ENCODE measurements at regions not wholly inside any gene's neighbourhood (a gene's known extent, or its start where the extent isn't known, plus 50 kb on each side); places are given as distances from the start of the nearest gene placed in this dataset.

GRCh38 chr10:22850541-22850940 lies 77.3 kb upstream of the ARMC3 start:
- TF ChIP-seq YY1 (IDR thresholded peaks at IDR 0.05; ENCODE audit: insufficient read depth, insufficient read length) (no peak), SUZ12 (IDR thresholded peaks at IDR 0.05; ENCODE audit: extremely low read depth, insufficient read depth, insufficient read length) (no peak), ZNF274 (IDR thresholded peaks at IDR 0.05; ENCODE audit: low read depth, low read length) (no peak)
- no peaks in the 10 kb centered on the region for H3K36me3 ChIP-seq (ENCODE audit: insufficient read depth, insufficient read length, low read length)
- no peaks in the 10 kb centered on the region for H3K4me1 ChIP-seq (ENCODE audit: insufficient read depth, insufficient read length)
- no peaks in the 10 kb centered on the region for H3K27me3 ChIP-seq (ENCODE audit: insufficient read depth, insufficient read length)
- no peak overlapping the region for H3K9ac ChIP-seq (ENCODE audit: insufficient read length, low read depth)
- DNase-seq (ENCODE audit: low read depth, low spot score) = no peak
- H3K4me3 ChIP-seq (ENCODE audit: insufficient read length, low read depth) = no peak overlapping the region
- no peaks in the 10 kb centered on the region for H3K9me3 ChIP-seq (ENCODE audit: insufficient read depth, low read length)

DNA sequence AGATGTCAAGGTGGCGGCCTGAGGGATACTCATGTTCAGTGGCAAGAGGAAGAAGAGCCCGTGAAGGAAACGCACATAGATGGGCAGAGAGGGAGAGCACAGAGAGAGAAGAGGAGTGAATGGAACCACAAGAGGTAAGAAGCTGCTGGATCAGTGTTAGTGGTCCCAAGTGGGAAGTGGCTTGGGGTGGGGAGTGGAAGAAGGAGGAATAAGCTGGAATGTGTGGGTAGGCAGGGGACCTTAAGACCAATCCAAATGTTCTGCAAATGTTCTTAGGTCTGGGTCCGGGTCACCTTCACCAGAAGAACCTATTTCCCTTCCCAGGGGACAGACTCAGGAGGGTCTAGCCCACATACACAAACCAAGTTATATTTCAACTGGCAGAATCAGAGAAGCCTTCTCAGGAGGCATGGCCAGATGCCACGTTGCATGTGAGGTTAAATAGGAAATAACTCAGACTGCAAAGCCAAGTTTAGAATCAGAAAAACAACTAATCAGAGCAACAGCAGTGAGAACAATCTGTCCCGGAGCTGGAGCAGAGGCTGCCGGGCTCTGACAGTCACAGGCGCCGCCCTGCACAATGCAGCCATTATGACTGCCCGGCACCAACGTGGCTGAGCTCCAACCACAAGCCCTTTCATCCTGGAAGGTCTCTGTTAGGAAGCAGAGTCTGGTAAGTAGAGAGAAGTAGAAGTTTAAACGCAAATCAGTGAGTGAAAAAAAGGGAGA lies 78.6 kb upstream of the ARMC3 start:
- DNase-seq (ENCODE audit: low read depth, low spot score) = no peak
- H3K36me3 ChIP-seq (ENCODE audit: insufficient read depth, insufficient read length, low read length) = no peaks in the 10 kb centered on the region
- no peak overlapping the region for H3K4me3 ChIP-seq (ENCODE audit: insufficient read length, low read depth)
- H3K9me3 ChIP-seq (ENCODE audit: insufficient read depth, low read length) = no peaks in the 10 kb centered on the region
- H3K27me3 ChIP-seq (ENCODE audit: insufficient read depth, insufficient read length) = no peaks in the 10 kb centered on the region
- H3K9ac ChIP-seq (ENCODE audit: insufficient read length, low read depth) = no peak overlapping the region
- H3K4me1 ChIP-seq (ENCODE audit: insufficient read depth, insufficient read length) = no peaks in the 10 kb centered on the region
- no peak for TF ChIP-seq ZNF274 (IDR thresholded peaks at IDR 0.05; ENCODE audit: low read depth, low read length)
- no peak for TF ChIP-seq YY1 (IDR thresholded peaks at IDR 0.05; ENCODE audit: insufficient read depth, insufficient read length)
- no peak for TF ChIP-seq SUZ12 (IDR thresholded peaks at IDR 0.05; ENCODE audit: extremely low read depth, insufficient read depth, insufficient read length)

DNA sequence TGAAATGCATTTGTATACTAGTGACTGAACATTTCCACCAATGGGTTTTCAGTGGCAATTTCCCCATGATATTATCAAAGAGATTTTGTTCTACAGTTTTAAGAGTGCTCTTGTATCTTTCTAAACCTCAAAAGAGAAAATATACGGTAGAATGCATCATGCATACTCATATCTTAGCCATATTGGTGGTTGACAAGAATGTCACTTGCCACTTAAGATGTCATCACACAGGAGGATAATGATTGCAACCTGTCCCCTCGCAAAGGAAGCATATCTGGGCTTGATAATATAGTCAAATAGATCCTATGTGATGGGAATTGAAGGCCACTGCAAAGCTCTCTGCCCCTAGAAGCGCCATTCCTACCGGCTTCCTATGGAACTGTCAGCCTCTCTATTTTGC lies 79.3 kb upstream of the ARMC3 start:
- no peaks in the 10 kb centered on the region for H3K9me3 ChIP-seq (ENCODE audit: insufficient read depth, low read length)
- TF ChIP-seq YY1 (IDR thresholded peaks at IDR 0.05; ENCODE audit: insufficient read depth, insufficient read length) (no peak), ZNF274 (IDR thresholded peaks at IDR 0.05; ENCODE audit: low read depth, low read length) (no peak), SUZ12 (IDR thresholded peaks at IDR 0.05; ENCODE audit: extremely low read depth, insufficient read depth, insufficient read length) (no peak)
- H3K4me1 ChIP-seq (ENCODE audit: insufficient read depth, insufficient read length) = no peaks in the 10 kb centered on the region
- no peaks in the 10 kb centered on the region for H3K36me3 ChIP-seq (ENCODE audit: insufficient read depth, insufficient read length, low read length)
- DNase-seq (ENCODE audit: low read depth, low spot score) = no peak
- H3K27me3 ChIP-seq (ENCODE audit: insufficient read depth, insufficient read length) = no peaks in the 10 kb centered on the region
- H3K9ac ChIP-seq (ENCODE audit: insufficient read length, low read depth) = no peak overlapping the region
- H3K4me3 ChIP-seq (ENCODE audit: insufficient read length, low read depth) = no peak overlapping the region

DNA sequence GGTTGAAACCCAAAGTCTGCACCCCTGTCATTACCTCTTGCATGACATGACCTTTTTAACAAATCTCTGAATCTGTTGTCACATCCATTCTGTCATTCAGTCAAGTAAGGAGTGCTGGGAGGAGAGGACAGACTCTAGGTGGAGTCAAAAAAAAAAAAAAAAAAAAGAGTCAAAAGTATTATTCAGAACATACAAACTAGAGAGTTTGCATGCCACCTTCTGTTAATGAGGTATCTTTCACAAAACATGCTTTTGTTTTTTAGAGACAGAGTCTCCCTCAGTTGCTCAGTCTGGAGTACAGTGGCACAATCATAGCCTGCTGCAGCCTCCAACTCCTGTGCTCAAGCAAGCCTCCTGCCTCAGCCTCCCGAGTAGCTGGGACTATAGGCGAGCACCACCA lies 81.6 kb upstream of the ARMC3 start:
- DNase-seq (ENCODE audit: low read depth, low spot score) = no peak
- TF ChIP-seq ZNF274 (IDR thresholded peaks at IDR 0.05; ENCODE audit: low read depth, low read length) = no peak
- TF ChIP-seq YY1 (IDR thresholded peaks at IDR 0.05; ENCODE audit: insufficient read depth, insufficient read length) = no peak
- no peak for TF ChIP-seq SUZ12 (IDR thresholded peaks at IDR 0.05; ENCODE audit: extremely low read depth, insufficient read depth, insufficient read length)
- no peaks in the 10 kb centered on the region for H3K4me1 ChIP-seq (ENCODE audit: insufficient read depth, insufficient read length)
- H3K9ac ChIP-seq (ENCODE audit: insufficient read length, low read depth) = no peak overlapping the region
- no peaks in the 10 kb centered on the region for H3K27me3 ChIP-seq (ENCODE audit: insufficient read depth, insufficient read length)
- H3K9me3 ChIP-seq (ENCODE audit: insufficient read depth, low read length) = no peaks in the 10 kb centered on the region
- no peak overlapping the region for H3K4me3 ChIP-seq (ENCODE audit: insufficient read length, low read depth)
- H3K36me3 ChIP-seq (ENCODE audit: insufficient read depth, insufficient read length, low read length) = no peaks in the 10 kb centered on the region

DNA sequence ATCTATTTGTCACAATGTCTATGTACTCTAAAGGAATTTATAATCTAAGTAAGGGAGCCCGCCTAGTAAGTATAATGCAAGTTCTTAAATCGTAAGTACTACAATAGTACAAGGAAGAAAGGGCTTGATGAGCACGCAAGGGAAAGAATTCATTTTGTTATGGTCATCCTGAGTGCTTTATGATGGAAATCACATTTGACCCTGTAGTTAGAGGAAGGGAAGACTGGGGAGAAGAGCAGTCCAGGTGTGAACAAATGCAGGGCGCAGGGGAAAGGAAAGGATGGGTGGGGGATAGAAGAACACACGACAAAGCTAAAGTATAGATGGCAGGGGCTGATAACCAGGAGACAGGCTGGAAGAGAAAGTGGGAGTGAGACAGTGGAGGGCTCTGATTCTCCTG lies 88.2 kb upstream of the ARMC3 start:
- no peak overlapping the region for H3K4me3 ChIP-seq (ENCODE audit: insufficient read length, low read depth)
- no peak overlapping the region for H3K9ac ChIP-seq (ENCODE audit: insufficient read length, low read depth)
- H3K36me3 ChIP-seq (ENCODE audit: insufficient read depth, insufficient read length, low read length) = no peaks in the 10 kb centered on the region
- no peaks in the 10 kb centered on the region for H3K27me3 ChIP-seq (ENCODE audit: insufficient read depth, insufficient read length)
- no peaks in the 10 kb centered on the region for H3K4me1 ChIP-seq (ENCODE audit: insufficient read depth, insufficient read length)
- TF ChIP-seq SUZ12 (IDR thresholded peaks at IDR 0.05; ENCODE audit: extremely low read depth, insufficient read depth, insufficient read length) = no peak
- no peak for TF ChIP-seq ZNF274 (IDR thresholded peaks at IDR 0.05; ENCODE audit: low read depth, low read length)
- TF ChIP-seq YY1 (IDR thresholded peaks at IDR 0.05; ENCODE audit: insufficient read depth, insufficient read length) = no peak
- no peak for DNase-seq (ENCODE audit: low read depth, low spot score)
- no peaks in the 10 kb centered on the region for H3K9me3 ChIP-seq (ENCODE audit: insufficient read depth, low read length)

GRCh38 chr10:22837771-22838170 lies 90.1 kb upstream of the ARMC3 start:
- TF ChIP-seq ZNF274 (IDR thresholded peaks at IDR 0.05; ENCODE audit: low read depth, low read length) = no peak
- TF ChIP-seq SUZ12 (IDR thresholded peaks at IDR 0.05; ENCODE audit: extremely low read depth, insufficient read depth, insufficient read length) = no peak
- no peak for TF ChIP-seq YY1 (IDR thresholded peaks at IDR 0.05; ENCODE audit: insufficient read depth, insufficient read length)
- Histone ChIP-seq H3K4me3 (ENCODE audit: insufficient read length, low read depth) (no peak overlapping the region), H3K27me3 (ENCODE audit: insufficient read depth, insufficient read length) (no peaks in the 10 kb centered on the region), H3K36me3 (ENCODE audit: insufficient read depth, insufficient read length, low read length) (no peaks in the 10 kb centered on the region), H3K9me3 (ENCODE audit: insufficient read depth, low read length) (no peaks in the 10 kb centered on the region), H3K4me1 (ENCODE audit: insufficient read depth, insufficient read length) (no peaks in the 10 kb centered on the region), H3K9ac (ENCODE audit: insufficient read length, low read depth) (no peak overlapping the region)
- DNase-seq (ENCODE audit: low read depth, low spot score) = no peak

- no peak for DNase-seq (ENCODE audit: low read depth, low spot score)
- Histone ChIP-seq H3K4me3 (ENCODE audit: insufficient read length, low read depth) (no peak overlapping the region), H3K36me3 (ENCODE audit: insufficient read depth, insufficient read length, low read length) (no peaks in the 10 kb centered on the region), H3K9ac (ENCODE audit: insufficient read length, low read depth) (no peak overlapping the region), H3K27me3 (ENCODE audit: insufficient read depth, insufficient read length) (no peaks in the 10 kb centered on the region), H3K9me3 (ENCODE audit: insufficient read depth, low read length) (no peaks in the 10 kb centered on the region), H3K4me1 (ENCODE audit: insufficient read depth, insufficient read length) (no peaks in the 10 kb centered on the region)
- no peak for TF ChIP-seq ZNF274 (IDR thresholded peaks at IDR 0.05; ENCODE audit: low read depth, low read length)
- no peak for TF ChIP-seq YY1 (IDR thresholded peaks at IDR 0.05; ENCODE audit: insufficient read depth, insufficient read length)
- no peak for TF ChIP-seq SUZ12 (IDR thresholded peaks at IDR 0.05; ENCODE audit: extremely low read depth, insufficient read depth, insufficient read length)
Observed at GRCh38 chr10:22837351-22837750, 90.5 kb upstream of the ARMC3 start.

Measured in NT2/D1 (cell line).